ENCODE measurements at regions not wholly inside any gene's neighbourhood (a gene's known extent, or its start where the extent isn't known, plus 50 kb on each side); places are given as distances from the start of the nearest gene placed in this dataset.

DNA sequence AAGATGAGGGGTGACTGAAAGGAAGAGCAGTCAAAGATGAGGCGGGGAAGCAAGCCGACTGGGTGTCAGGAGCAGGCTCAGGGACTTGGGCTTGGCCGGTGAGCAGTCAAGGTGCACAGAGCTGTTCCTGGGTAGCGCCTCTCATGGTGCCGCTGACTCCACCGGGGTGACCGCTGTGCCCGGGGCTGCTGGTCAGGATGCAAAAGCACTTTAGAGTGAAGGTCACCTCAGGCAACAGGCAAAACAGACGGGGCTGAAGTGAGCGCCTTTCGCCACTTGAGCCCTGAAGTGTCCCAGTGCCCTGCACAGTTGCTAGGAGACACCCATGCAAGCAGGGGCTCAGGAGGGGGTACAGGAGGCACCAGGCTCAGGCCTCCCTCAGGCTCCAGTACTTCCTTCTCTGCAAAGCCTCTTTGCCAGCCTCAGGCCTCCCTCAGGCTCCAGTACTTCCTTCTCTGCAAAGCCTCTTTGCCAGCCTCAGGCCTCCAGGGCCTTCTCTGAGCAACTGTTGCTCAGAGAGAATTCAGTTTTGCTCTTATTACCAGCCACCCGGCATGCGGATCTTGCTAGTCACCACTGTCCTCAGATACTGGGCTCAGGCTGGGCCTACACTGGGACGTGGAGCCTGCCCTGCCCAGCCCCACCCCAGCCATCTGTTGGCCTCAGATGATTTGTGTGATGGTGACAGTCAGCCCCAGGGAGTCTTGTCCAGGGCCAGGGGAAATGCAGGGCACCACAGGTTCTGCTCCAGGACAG is 99.7 kb upstream of the IRF2BP2 start (continued):
- TF ChIP-seq, protein P1, sequence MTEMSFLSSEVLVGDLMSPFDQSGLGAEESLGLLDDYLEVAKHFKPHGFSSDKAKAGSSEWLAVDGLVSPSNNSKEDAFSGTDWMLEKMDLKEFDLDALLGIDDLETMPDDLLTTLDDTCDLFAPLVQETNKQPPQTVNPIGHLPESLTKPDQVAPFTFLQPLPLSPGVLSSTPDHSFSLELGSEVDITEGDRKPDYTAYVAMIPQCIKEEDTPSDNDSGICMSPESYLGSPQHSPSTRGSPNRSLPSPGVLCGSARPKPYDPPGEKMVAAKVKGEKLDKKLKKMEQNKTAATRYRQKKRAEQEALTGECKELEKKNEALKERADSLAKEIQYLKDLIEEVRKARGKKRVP (CRISPR knock-in tag; IDR thresholded peaks at IDR 0.05) = peak; percentile 36; the same call in 1 of the 2 replicates
- TF ChIP-seq, protein P2, sequence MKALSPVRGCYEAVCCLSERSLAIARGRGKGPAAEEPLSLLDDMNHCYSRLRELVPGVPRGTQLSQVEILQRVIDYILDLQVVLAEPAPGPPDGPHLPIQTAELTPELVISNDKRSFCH (CRISPR knock-in tag; IDR thresholded peaks at IDR 0.05) = no peak
- TF ChIP-seq, protein P2 (tag; IDR thresholded peaks at IDR 0.05) = no peak
- TF ChIP-seq, protein P3, sequence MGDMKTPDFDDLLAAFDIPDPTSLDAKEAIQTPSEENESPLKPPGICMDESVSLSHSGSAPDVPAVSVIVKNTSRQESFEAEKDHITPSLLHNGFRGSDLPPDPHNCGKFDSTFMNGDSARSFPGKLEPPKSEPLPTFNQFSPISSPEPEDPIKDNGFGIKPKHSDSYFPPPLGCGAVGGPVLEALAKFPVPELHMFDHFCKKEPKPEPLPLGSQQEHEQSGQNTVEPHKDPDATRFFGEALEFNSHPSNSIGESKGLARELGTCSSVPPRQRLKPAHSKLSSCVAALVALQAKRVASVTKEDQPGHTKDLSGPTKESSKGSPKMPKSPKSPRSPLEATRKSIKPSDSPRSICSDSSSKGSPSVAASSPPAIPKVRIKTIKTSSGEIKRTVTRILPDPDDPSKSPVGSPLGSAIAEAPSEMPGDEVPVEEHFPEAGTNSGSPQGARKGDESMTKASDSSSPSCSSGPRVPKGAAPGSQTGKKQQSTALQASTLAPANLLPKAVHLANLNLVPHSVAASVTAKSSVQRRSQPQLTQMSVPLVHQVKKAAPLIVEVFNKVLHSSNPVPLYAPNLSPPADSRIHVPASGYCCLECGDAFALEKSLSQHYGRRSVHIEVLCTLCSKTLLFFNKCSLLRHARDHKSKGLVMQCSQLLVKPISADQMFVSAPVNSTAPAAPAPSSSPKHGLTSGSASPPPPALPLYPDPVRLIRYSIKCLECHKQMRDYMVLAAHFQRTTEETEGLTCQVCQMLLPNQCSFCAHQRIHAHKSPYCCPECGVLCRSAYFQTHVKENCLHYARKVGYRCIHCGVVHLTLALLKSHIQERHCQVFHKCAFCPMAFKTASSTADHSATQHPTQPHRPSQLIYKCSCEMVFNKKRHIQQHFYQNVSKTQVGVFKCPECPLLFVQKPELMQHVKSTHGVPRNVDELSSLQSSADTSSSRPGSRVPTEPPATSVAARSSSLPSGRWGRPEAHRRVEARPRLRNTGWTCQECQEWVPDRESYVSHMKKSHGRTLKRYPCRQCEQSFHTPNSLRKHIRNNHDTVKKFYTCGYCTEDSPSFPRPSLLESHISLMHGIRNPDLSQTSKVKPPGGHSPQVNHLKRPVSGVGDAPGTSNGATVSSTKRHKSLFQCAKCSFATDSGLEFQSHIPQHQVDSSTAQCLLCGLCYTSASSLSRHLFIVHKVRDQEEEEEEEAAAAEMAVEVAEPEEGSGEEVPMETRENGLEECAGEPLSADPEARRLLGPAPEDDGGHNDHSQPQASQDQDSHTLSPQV (IDR thresholded peaks at IDR 0.05) = peak; percentile 77
- TF ChIP-seq WHSC1 (IDR thresholded peaks at IDR 0.05; ENCODE audit: low read length) = no peak
- TF ChIP-seq, protein P4, sequence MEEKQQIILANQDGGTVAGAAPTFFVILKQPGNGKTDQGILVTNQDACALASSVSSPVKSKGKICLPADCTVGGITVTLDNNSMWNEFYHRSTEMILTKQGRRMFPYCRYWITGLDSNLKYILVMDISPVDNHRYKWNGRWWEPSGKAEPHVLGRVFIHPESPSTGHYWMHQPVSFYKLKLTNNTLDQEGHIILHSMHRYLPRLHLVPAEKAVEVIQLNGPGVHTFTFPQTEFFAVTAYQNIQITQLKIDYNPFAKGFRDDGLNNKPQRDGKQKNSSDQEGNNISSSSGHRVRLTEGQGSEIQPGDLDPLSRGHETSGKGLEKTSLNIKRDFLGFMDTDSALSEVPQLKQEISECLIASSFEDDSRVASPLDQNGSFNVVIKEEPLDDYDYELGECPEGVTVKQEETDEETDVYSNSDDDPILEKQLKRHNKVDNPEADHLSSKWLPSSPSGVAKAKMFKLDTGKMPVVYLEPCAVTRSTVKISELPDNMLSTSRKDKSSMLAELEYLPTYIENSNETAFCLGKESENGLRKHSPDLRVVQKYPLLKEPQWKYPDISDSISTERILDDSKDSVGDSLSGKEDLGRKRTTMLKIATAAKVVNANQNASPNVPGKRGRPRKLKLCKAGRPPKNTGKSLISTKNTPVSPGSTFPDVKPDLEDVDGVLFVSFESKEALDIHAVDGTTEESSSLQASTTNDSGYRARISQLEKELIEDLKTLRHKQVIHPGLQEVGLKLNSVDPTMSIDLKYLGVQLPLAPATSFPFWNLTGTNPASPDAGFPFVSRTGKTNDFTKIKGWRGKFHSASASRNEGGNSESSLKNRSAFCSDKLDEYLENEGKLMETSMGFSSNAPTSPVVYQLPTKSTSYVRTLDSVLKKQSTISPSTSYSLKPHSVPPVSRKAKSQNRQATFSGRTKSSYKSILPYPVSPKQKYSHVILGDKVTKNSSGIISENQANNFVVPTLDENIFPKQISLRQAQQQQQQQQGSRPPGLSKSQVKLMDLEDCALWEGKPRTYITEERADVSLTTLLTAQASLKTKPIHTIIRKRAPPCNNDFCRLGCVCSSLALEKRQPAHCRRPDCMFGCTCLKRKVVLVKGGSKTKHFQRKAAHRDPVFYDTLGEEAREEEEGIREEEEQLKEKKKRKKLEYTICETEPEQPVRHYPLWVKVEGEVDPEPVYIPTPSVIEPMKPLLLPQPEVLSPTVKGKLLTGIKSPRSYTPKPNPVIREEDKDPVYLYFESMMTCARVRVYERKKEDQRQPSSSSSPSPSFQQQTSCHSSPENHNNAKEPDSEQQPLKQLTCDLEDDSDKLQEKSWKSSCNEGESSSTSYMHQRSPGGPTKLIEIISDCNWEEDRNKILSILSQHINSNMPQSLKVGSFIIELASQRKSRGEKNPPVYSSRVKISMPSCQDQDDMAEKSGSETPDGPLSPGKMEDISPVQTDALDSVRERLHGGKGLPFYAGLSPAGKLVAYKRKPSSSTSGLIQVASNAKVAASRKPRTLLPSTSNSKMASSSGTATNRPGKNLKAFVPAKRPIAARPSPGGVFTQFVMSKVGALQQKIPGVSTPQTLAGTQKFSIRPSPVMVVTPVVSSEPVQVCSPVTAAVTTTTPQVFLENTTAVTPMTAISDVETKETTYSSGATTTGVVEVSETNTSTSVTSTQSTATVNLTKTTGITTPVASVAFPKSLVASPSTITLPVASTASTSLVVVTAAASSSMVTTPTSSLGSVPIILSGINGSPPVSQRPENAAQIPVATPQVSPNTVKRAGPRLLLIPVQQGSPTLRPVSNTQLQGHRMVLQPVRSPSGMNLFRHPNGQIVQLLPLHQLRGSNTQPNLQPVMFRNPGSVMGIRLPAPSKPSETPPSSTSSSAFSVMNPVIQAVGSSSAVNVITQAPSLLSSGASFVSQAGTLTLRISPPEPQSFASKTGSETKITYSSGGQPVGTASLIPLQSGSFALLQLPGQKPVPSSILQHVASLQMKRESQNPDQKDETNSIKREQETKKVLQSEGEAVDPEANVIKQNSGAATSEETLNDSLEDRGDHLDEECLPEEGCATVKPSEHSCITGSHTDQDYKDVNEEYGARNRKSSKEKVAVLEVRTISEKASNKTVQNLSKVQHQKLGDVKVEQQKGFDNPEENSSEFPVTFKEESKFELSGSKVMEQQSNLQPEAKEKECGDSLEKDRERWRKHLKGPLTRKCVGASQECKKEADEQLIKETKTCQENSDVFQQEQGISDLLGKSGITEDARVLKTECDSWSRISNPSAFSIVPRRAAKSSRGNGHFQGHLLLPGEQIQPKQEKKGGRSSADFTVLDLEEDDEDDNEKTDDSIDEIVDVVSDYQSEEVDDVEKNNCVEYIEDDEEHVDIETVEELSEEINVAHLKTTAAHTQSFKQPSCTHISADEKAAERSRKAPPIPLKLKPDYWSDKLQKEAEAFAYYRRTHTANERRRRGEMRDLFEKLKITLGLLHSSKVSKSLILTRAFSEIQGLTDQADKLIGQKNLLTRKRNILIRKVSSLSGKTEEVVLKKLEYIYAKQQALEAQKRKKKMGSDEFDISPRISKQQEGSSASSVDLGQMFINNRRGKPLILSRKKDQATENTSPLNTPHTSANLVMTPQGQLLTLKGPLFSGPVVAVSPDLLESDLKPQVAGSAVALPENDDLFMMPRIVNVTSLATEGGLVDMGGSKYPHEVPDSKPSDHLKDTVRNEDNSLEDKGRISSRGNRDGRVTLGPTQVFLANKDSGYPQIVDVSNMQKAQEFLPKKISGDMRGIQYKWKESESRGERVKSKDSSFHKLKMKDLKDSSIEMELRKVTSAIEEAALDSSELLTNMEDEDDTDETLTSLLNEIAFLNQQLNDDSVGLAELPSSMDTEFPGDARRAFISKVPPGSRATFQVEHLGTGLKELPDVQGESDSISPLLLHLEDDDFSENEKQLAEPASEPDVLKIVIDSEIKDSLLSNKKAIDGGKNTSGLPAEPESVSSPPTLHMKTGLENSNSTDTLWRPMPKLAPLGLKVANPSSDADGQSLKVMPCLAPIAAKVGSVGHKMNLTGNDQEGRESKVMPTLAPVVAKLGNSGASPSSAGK (IDR thresholded peaks at IDR 0.05) = peak; percentile 50
- peak; percentile 16; the same call in 1 of the 2 replicates for TF ChIP-seq RFX1 (IDR thresholded peaks at IDR 0.05)
- TF ChIP-seq MYNN (IDR thresholded peaks at IDR 0.05) = 0 out of 2 replicates have a peak, but pooled peaks have one; percentile 8
- no peak for TF ChIP-seq MYNN (CRISPR knock-in tag; IDR thresholded peaks at IDR 0.05)
- 0 out of 2 replicates have a peak, but pooled peaks have one; percentile 49 for TF ChIP-seq ZNF76 (CRISPR knock-in tag; IDR thresholded peaks at IDR 0.05; ENCODE audit: borderline replicate concordance)
- TF ChIP-seq MEF2D (tag; conservative IDR thresholded peaks at IDR 0.05; ENCODE audit: low read depth) = no peak

Measured in K562 (cell line).